GM10266 (cell line): ENCODE measurements at regions not wholly inside any gene's neighbourhood (a gene's known extent, or its start where the extent isn't known, plus 50 kb on each side); places are given as distances from the start of the nearest gene placed in this dataset.
"Not testable (repeated sequence)": the region's sequence is repeated elsewhere in the genome, so short reads cannot be mapped to it uniquely, and the experiment has no call there.

Experiments
- DNase-seq: peaks from one replicate; pipeline ENCODE4 v3.0.0; 2012; ENCODE audit errors: extremely low spot score
- TF ChIP-seq, protein P1 (sequence below): IDR thresholded peaks from 2 replicates; pipeline ENCODE4 v1.5.1; 2012; ENCODE audit warnings: mild to moderate bottlenecking, low read depth; ENCODE audit not compliant: control insufficient read depth, insufficient read depth; ENCODE audit errors: missing control alignments

DNA sequence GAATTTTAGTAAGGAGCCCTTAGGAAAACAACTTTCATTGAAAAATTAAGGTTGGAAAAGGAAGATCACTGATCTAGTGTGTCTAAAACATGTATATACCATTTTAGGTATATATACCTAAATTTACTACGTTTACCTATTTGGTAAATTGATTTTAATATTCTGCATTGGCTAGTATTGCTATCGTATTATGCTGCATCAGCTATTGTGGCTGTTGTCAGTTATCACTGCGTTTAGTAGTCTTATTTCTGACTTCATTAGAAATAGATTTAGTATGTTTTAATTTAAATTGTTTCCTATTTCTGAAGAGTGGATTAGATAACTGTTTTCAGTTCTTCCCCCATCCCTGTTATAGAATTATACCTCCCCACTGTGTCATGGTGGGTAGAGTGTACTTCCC, 101.7 kb upstream of the ARG1 start:
- no peak for DNase-seq
- TF ChIP-seq, protein P1, sequence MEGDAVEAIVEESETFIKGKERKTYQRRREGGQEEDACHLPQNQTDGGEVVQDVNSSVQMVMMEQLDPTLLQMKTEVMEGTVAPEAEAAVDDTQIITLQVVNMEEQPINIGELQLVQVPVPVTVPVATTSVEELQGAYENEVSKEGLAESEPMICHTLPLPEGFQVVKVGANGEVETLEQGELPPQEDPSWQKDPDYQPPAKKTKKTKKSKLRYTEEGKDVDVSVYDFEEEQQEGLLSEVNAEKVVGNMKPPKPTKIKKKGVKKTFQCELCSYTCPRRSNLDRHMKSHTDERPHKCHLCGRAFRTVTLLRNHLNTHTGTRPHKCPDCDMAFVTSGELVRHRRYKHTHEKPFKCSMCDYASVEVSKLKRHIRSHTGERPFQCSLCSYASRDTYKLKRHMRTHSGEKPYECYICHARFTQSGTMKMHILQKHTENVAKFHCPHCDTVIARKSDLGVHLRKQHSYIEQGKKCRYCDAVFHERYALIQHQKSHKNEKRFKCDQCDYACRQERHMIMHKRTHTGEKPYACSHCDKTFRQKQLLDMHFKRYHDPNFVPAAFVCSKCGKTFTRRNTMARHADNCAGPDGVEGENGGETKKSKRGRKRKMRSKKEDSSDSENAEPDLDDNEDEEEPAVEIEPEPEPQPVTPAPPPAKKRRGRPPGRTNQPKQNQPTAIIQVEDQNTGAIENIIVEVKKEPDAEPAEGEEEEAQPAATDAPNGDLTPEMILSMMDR, result no peak

- not testable (repeated sequence) for DNase-seq
Measured at GRCh38 chr6:131473303-131473702, 99.7 kb upstream of the ARG1 start.

DNA sequence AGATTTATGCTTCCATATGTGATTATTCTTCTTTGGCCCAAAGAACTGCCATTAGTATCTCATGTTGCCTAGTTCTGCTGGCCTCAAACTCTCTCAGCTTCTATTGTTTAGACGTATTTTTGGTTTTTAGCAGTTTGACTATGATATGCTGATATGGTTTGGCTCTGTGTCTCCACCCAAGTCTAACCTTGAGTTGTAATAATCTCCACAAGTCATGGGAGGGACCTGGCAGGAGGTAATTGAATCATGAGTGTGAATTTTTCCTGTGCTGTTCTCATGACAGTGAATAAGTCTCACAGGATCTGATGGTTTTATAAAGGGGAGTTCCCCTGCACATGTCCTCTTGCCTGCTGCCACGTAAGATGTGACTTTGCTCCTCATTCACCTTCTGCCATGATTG, 96.7 kb upstream of the ARG1 start:
- no peak for DNase-seq
- TF ChIP-seq, protein P1, result no peak

DNA sequence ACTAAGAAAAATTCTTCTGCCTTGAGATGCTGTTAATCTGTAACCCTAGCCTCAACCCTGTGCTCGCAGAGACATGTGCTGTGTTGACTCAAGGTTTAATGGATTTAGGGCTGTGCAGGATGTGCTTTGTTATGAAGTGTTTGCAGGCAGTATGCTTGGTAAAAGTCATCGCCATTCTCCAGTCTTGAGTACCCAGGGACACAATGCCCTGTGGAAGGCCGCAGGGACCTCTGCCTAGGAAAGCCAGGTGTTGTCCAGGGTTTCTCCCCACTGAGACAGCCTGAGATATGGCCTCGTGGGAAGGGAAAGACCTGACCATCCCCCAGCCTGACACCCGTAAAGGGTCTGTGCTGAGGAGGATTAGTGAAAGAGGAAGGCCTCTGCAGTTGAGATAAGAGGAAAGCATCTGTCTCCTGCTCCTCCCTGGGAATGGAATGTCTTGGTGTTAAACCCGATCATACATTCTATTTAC, 94.2 kb upstream of the ARG1 start:
- DNase-seq, result not testable (repeated sequence)

DNA sequence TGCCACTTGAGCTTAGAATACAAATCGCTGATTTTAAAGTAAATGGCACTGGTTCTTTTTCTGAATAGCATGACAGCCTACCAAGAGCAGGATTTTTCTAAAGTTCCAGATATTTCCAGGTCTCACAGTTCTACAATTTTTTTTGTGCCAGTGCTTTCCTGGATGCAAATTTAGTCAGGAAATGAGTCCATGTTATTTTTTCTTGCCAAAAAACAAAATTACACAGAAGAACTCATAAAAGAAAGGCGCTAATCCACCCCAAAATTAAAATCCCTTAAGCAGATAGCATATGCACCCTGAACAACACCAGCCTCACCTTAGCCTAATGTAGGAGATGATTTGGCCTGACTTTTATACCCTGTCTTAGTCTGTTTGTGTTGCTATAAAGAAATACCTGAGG, 86.4 kb upstream of the ARG1 start:
- DNase-seq, result no peak
- TF ChIP-seq, protein P1, result no peak

GRCh38 chr6:131488780-131489179, 84.2 kb upstream of the ARG1 start:
- TF ChIP-seq, protein P1, result no peak
- DNase-seq, result no peak

DNA sequence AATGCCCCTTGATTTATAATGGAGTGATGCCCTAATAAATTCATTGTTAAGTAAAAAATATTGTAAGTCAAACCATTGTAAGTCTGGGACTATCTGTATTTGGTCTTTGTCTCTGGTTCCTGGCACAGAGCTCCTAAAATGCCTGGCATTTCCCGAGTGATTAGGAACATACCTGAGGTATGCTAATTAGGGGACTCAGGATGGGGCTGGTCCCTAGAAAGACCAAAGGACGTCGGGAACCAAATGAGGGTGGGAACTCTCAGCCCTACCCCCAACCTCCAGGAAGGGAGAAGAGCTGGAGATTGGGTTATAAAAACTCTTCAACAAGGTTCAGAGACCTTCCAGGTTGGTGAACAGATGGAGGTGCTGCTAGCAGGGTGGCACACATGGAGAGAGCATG, 82.6 kb upstream of the ARG1 start:
- no peak for DNase-seq
- TF ChIP-seq, protein P1, result no peak

DNA sequence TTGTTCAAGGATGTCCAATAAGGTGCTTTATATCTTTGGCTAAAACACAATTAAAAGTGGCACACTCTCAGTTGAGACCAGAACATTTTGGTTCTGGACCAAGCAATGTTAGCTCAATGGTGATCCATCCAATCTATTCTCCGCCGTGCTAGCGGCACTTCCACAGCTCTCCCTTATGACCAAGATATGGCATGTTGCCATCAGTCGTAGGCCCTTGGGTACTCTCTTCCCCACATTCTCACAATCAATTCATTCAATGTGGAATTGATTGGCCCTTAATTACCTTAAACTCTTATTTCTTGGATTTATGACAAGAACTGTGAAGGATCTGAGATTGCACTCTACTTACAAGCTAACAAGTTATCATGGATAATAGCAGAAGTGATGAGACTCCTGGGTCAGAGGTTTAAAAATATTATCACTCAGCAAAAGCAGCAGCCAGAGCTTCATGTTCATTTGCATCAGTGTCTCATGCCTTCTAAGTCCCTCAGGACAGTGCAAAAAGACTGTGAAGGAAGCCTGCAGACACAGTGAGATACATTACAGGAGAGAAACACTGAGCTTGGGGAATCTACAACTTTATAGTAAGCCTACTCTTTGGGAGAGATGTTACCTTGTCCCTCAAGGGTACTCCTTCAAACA, 80.0 kb upstream of the ARG1 start:
- TF ChIP-seq, protein P1, result no peak
- DNase-seq, result no peak

DNA sequence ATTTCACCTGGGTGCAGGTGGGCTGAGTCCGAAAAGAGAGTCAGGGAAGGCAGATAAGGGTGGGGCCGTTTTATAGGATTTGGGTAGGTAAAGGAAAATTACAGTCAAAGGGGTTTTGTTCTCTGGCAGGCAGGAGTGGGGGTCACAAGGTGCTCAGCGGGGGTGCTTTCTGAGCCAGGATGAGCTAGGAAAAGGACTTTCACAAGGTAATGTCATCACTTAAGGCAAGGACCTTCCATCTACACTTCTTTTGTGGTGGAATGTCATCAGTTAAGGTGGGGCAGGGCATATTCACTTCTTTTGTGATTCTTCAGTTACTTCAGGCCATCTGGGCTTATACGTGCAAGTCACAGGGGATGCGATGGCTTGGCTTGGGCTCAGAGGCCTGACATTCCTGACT, 68.6 kb upstream of the ARG1 start:
- DNase-seq, result not testable (repeated sequence)
